Heart left ventricle (tissue), 16 donors: ENCODE measurements at regions not wholly inside any gene's neighbourhood (a gene's known extent, or its start where the extent isn't known, plus 50 kb on each side); places are given as distances from the start of the nearest gene placed in this dataset.

Experiments used
- ATAC-seq, 4 donors: fragments of 200-7000 bp; cut with Tn5 transposase; one replicate each; pipeline ENCODE4 v1.9.1; 2020 to 2022; ENCODE audit warnings: moderate library complexity in 4 of 4, mild to moderate bottlenecking in 3 of 4, moderate number of reproducible peaks in 1 of 4
- DNase-seq, 5 donors: peaks; one replicate each; pipeline ENCODE4 v3.0.0-alpha.2; 2020
- H3K27ac ChIP-seq, 12 donors: fragments of 200-600 bp; sonication (generic) in 4 of 12; one replicate each; pipeline versions ENCODE4 v1.5.0 to v1.8.0; 2016 to 2022; ENCODE audit warnings: mild to moderate bottlenecking in 2 of 12
- H3K27me3 ChIP-seq, 9 donors: fragments of 200-600 bp; sonication (generic) in 2 of 9; one replicate each; pipeline versions ENCODE4 v1.5.1 to v1.8.0; 2016 to 2022; ENCODE audit warnings: mild to moderate bottlenecking in 3 of 9
- H3K36me3 ChIP-seq, 9 donors: fragments of 200-600 bp; sonication (generic) in 2 of 9; one replicate each; pipeline versions ENCODE4 v1.5.0 to v1.8.0; 2018 to 2022; ENCODE audit warnings: mild to moderate bottlenecking in 2 of 9
- H3K4me1 ChIP-seq, 12 donors: fragments of 200-600 bp; sonication (generic) in 4 of 12; one replicate each; pipeline versions ENCODE4 v1.5.0 to v1.8.0; 2016 to 2022; ENCODE audit warnings: mild to moderate bottlenecking in 3 of 12
- H3K4me3 ChIP-seq, 12 donors: fragments of 200-600 bp; sonication (generic) in 4 of 12; one replicate each; pipeline versions ENCODE4 v1.5.0 to v1.8.0; 2017 to 2022; ENCODE audit warnings: mild to moderate bottlenecking in 9 of 12, moderate library complexity in 4 of 12
- H3K9me3 ChIP-seq, 12 donors: fragments of 200-600 bp; sonication (generic) in 4 of 12; one replicate each; pipeline versions ENCODE4 v1.5.0 to v1.8.0; 2016 to 2022; ENCODE audit warnings: mild to moderate bottlenecking in 1 of 12
- POLR2A ChIP-seq, 2 donors: fragments of 450-650 bp; IDR thresholded peaks; one replicate each; pipeline ENCODE4 v1.6.1; 2017; ENCODE audit warnings: antibody characterized with exemption in 2 of 2, mild to moderate bottlenecking in 2 of 2, moderate library complexity in 2 of 2
- WGBS, 4 donors: extraction: QIAGEN DNeasy Blood & Tissue Kit in 2 of 4; methylation state at CpG; one replicate each; pipeline versions ENCODE4 v1.1.5 to v1.1.7; 2013 to 2018; 5-methylcytosine and 5-hydroxymethylcytosine counted together
- intact Hi-C, 10 donors: fragments of 100-400 bp; cut with DNase I; formaldehyde crosslinking; loops; one replicate each; pipeline versions ENCODE4 v1.11.1 to v1.14.2; 2022
- TF ChIP-seq, protein P1 (sequence below), 12 donors: fragments of 200-600 bp; sonication (generic) in 4 of 12; IDR thresholded peaks; one replicate each; pipeline versions ENCODE4 v1.5.0 to v1.8.0; 2018 to 2022; ENCODE audit warnings: antibody characterized with exemption in 12 of 12, mild to moderate bottlenecking in 5 of 12
- donor health status: ischemic (EF 13 %, LVEDD 7.1; RV severe dilation, severe dysfunction).
- donor health status: healthy with polysubstance abuse.
- donor health status: DM: no; HTN: yes; CAD: no.
- donor health status: DM: no; HTN: no; CAD: no.
- donor health status: ischemic (EF 25% LVEDD 6.9; RV normal size, moderate dysfunction).
- donor health status: ischemic (EF 25% LVEDD 5.7; RV mildly dilated, moderate dysfunction).
- donor health status: healthy.
- donor health status: DM: yes; HTN: yes; CAD: no.
- donor health status: ischemic (EF 35%, LVEDD 5.7; RV mildly dilated, moderate dysfunction).
- donor health status: nonischemic (EF 11% LVEDD 7.7; RV severe dilation, severe dysfunction).
- donor health status: DM: yes; HTN: yes; CAD: no.
- donor health status: PGD.
- donor health status: ischemic (EF 29% LVEDD 5.4; RV normal size, mild dysfunction).
- donor health status: nonischemic (EF 23%, LVEDD 6.1; RV moderate dilation, normal function).

DNA sequence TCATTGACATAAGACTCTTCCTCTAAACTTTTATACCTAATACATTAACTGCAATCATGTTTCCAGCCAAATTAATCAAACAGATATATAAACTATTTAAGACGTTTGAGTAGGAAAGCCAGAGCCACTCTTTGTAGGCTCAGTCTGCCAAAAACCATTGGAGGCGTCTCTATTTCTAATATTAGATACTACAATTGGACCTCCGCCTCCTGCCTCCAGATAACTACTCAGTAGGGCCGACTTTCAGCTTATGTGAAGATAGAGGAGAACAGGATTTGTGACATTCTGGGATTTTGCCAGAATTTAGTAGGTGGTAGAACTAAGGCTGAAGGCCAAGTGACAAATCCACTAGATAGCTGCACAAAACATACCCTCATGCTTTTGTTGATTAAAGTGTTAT is 463.0 kb downstream of the CETN3 start:
- Histone ChIP-seq H3K4me1 (peaks cover 0 to 11% (median 0%) of the 10 kb centered on the region in 12 donors), H3K27ac (no peak overlapping the region), H3K27me3 (no peaks in the 10 kb centered on the region), H3K9me3 (peaks cover 0 to 3% (median 0%) of the 10 kb centered on the region in 12 donors), H3K4me3 (no peak overlapping the region), H3K36me3 (no peaks in the 10 kb centered on the region)
- intact Hi-C loops = no loop called here
- TF ChIP-seq, protein P1, sequence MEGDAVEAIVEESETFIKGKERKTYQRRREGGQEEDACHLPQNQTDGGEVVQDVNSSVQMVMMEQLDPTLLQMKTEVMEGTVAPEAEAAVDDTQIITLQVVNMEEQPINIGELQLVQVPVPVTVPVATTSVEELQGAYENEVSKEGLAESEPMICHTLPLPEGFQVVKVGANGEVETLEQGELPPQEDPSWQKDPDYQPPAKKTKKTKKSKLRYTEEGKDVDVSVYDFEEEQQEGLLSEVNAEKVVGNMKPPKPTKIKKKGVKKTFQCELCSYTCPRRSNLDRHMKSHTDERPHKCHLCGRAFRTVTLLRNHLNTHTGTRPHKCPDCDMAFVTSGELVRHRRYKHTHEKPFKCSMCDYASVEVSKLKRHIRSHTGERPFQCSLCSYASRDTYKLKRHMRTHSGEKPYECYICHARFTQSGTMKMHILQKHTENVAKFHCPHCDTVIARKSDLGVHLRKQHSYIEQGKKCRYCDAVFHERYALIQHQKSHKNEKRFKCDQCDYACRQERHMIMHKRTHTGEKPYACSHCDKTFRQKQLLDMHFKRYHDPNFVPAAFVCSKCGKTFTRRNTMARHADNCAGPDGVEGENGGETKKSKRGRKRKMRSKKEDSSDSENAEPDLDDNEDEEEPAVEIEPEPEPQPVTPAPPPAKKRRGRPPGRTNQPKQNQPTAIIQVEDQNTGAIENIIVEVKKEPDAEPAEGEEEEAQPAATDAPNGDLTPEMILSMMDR (IDR thresholded peaks at IDR 0.05) = no peak
- TF ChIP-seq POLR2A (IDR thresholded peaks at IDR 0.05) = no peak
- ATAC-seq (peak in 3 of 4 donors; percentile 62 to 85 (median 70)), DNase-seq (peak in 2 of 5 donors; percentile 19 to 21)
- WGBS, 4 donors = 14 to 29% (median 16%) methylated on average over 4 of the region's 4 CpGs

DNA sequence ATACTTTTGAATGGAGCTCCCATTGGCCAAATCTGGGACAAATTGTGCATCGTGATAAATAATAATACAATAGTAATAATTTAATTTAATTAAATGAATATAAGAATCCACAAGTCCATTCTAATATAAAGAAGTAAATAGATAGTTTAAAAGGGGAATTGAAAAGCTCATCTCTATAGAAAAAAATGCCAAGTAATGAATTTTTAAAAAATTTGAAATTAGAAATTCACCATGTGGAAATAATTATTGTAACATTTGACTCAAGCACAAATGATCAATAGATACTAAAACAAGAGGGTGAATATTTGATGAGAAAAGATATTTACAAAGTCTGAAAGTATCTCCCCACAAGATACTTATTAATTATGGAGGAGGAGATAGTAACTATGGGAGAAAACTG is 467.4 kb downstream of the CETN3 start:
- Histone ChIP-seq H3K27me3 (no peaks in the 10 kb centered on the region), H3K4me1 (peaks cover 0 to 9% (median 0%) of the 10 kb centered on the region in 12 donors), H3K36me3 (no peaks in the 10 kb centered on the region), H3K4me3 (no peak overlapping the region), H3K27ac (no peak overlapping the region), H3K9me3 (no peaks in the 10 kb centered on the region)
- DNase-seq (no peak), ATAC-seq (no peak)
- WGBS, 4 donors = 97 to 100% (median 99%) methylated on average over 1 of the region's 1 CpG
- intact Hi-C loops = no loop called here
- TF ChIP-seq POLR2A (IDR thresholded peaks at IDR 0.05) = no peak
- TF ChIP-seq, protein P1 (IDR thresholded peaks at IDR 0.05) = no peak

DNA sequence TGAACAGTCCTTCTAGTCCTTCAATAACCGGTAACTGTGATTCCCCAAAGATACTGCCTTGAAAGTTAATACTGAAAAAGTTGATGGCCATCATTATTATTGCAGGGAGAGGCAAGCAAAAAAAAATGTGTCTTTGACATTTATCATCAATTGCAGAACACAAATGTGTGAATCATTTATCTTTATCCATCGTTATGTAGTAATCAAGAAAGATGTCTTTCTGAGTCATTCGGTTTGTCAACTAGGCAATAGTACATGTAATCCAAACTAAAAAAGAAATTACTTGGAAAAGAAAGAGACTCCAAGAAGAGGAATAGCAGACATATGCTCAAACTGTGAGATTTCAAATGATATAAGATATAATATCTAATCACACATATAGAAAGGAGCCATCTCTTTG is 473.0 kb downstream of the CETN3 start:
- intact Hi-C loops = loop anchor here in 1 of 10 donors (10.0 kb wide), 1 partner anchor 248 kb away; no protein-coding TSS in a partner anchor
- no peak overlapping the region for H3K4me3 ChIP-seq
- no peaks in the 10 kb centered on the region for H3K27me3 ChIP-seq
- 91 to 96% (median 94%) methylated on average over 3 of the region's 3 CpGs for WGBS, 4 donors
- TF ChIP-seq POLR2A (IDR thresholded peaks at IDR 0.05) = no peak
- TF ChIP-seq, protein P1 (IDR thresholded peaks at IDR 0.05) = no peak
- ATAC-seq = no peak
- H3K9me3 ChIP-seq = no peaks in the 10 kb centered on the region
- peaks cover 0 to 25% (median 10%) of the 10 kb centered on the region in 12 donors for H3K4me1 ChIP-seq
- H3K27ac ChIP-seq = no peak overlapping the region
- no peaks in the 10 kb centered on the region for H3K36me3 ChIP-seq
- DNase-seq = no peak

DNA sequence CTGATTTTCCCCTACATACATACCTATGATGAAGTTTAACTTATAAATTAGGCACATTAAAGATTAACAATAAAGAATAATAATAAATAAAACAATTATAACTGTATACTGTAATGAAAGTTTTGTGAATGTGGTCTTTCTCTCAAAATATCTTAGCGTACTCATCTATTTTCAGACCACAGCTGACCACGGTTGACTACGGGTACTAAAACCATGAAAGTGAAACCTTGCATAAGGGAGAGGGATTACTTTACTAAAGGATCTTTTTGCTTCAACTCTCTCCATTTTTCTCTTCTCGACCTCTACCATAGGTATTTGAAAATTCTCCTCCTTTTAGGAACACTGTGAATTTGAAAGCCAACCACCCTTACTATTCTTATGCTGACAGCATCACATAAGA is 475.5 kb downstream of the CETN3 start:
- no peak overlapping the region for H3K4me3 ChIP-seq
- no peak for TF ChIP-seq POLR2A (IDR thresholded peaks at IDR 0.05)
- TF ChIP-seq, protein P1 (IDR thresholded peaks at IDR 0.05) = no peak
- intact Hi-C loops = loop anchor here in 3 of 10 donors (5.0 to 10.0 kb wide), 2 partner anchors 53 to 251 kb away; no protein-coding TSS in a partner anchor
- ATAC-seq = no peak
- H3K27me3 ChIP-seq = no peaks in the 10 kb centered on the region
- 90 to 94% (median 92%) methylated on average over 4 of the region's 4 CpGs for whole genome bisulfite sequencing, 4 donors
- H3K27ac ChIP-seq = no peak overlapping the region
- no peaks in the 10 kb centered on the region for H3K36me3 ChIP-seq
- DNase-seq = no peak
- H3K4me1 ChIP-seq = peaks cover 0 to 40% (median 24%) of the 10 kb centered on the region in 12 donors
- no peaks in the 10 kb centered on the region for H3K9me3 ChIP-seq
